ENCODE measurements at regions not wholly inside any gene's neighbourhood (a gene's known extent, or its start where the extent isn't known, plus 50 kb on each side); places are given as distances from the start of the nearest gene placed in this dataset.

- H3K4me1 Mint-ChIP-seq, result no peaks in the 10 kb centered on the region
- no peaks in the 10 kb centered on the region for H3K36me3 Mint-ChIP-seq
- no peak overlapping the region for H3K4me3 Mint-ChIP-seq
- no peak overlapping the region for H3K27ac Mint-ChIP-seq
- no peaks in the 10 kb centered on the region for H3K27me3 Mint-ChIP-seq
- H3K9me3 Mint-ChIP-seq, result peaks cover 0 to 11% (median 4%) of the 10 kb centered on the region in 3 donors
These were observed 70.2 kb downstream of the CLDN1 start for GRCh38 chr3:190252080-190252479.

- Mint-ChIP-seq H3K4me3 (no peak overlapping the region), H3K27me3 (no peaks in the 10 kb centered on the region), H3K36me3 (no peaks in the 10 kb centered on the region), H3K4me1 (no peaks in the 10 kb centered on the region), H3K27ac (no peak overlapping the region), H3K9me3 (peaks cover 6 to 25% (median 18%) of the 10 kb centered on the region in 3 donors)
These were observed 72.8 kb downstream of the CLDN1 start for GRCh38 chr3:190249414-190249813.

- Mint-ChIP-seq H3K4me1 (no peaks in the 10 kb centered on the region), H3K4me3 (no peak overlapping the region), H3K27ac (no peak overlapping the region), H3K27me3 (no peaks in the 10 kb centered on the region), H3K36me3 (no peaks in the 10 kb centered on the region), H3K9me3 (peaks cover 11 to 37% (median 16%) of the 10 kb centered on the region in 3 donors)
These were observed 80.1 kb downstream of the CLDN1 start for GRCh38 chr3:190242147-190242546.

GRCh38 chr3:190239325-190239724 is 82.9 kb downstream of the CLDN1 start:
- Mint-ChIP-seq H3K27me3 (peaks cover 2% of the 10 kb centered on the region), H3K9me3 (peaks cover 1 to 19% (median 9%) of the 10 kb centered on the region in 3 donors), H3K36me3 (no peaks in the 10 kb centered on the region), H3K4me3 (no peak overlapping the region), H3K27ac (no peak overlapping the region), H3K4me1 (no peaks in the 10 kb centered on the region)

GRCh38 chr3:190238871-190239270 is 83.4 kb downstream of the CLDN1 start:
- H3K4me3 Mint-ChIP-seq, result no peak overlapping the region
- no peaks in the 10 kb centered on the region for H3K36me3 Mint-ChIP-seq
- H3K27me3 Mint-ChIP-seq, result peaks cover 2% of the 10 kb centered on the region
- H3K27ac Mint-ChIP-seq, result no peak overlapping the region
- peaks cover 1 to 19% (median 9%) of the 10 kb centered on the region in 3 donors for H3K9me3 Mint-ChIP-seq
- no peaks in the 10 kb centered on the region for H3K4me1 Mint-ChIP-seq

- Mint-ChIP-seq H3K27ac (no peak overlapping the region), H3K36me3 (no peaks in the 10 kb centered on the region), H3K9me3 (peaks cover 0 to under 1% (median 0%) of the 10 kb centered on the region in 3 donors), H3K27me3 (peaks cover 2% of the 10 kb centered on the region), H3K4me1 (peaks cover 0 to 1% (median 0%) of the 10 kb centered on the region in 3 donors), H3K4me3 (no peak overlapping the region)
These were observed 87.6 kb downstream of the CLDN1 start for GRCh38 chr3:190234621-190235020.

- Mint-ChIP-seq H3K4me1 (peaks cover 0 to 3% (median 0%) of the 10 kb centered on the region in 3 donors), H3K4me3 (no peak overlapping the region), H3K27me3 (peaks cover 3% of the 10 kb centered on the region), H3K9me3 (no peaks in the 10 kb centered on the region), H3K36me3 (no peaks in the 10 kb centered on the region), H3K27ac (no peak overlapping the region)
These were observed 92.4 kb downstream of the CLDN1 start for GRCh38 chr3:190229632-190230424.

- Mint-ChIP-seq H3K36me3 (no peaks in the 10 kb centered on the region), H3K27me3 (peaks cover 3% of the 10 kb centered on the region), H3K9me3 (no peaks in the 10 kb centered on the region), H3K4me3 (no peak overlapping the region), H3K27ac (no peak overlapping the region), H3K4me1 (peaks cover 0 to 3% (median 0%) of the 10 kb centered on the region in 3 donors)
These were observed 95.2 kb downstream of the CLDN1 start for GRCh38 chr3:190227064-190227463.

- Mint-ChIP-seq H3K4me3 (no peak overlapping the region), H3K27ac (no peak overlapping the region), H3K27me3 (peaks cover 7% of the 10 kb centered on the region), H3K9me3 (peaks cover 0 to 5% (median 0%) of the 10 kb centered on the region in 3 donors), H3K4me1 (peaks cover 0 to 3% (median 0%) of the 10 kb centered on the region in 3 donors), H3K36me3 (peaks cover 2% of the 10 kb centered on the region)
These were observed 97.2 kb downstream of the CLDN1 start for GRCh38 chr3:190224863-190225692.

- H3K27ac Mint-ChIP-seq, result no peak overlapping the region
- peaks cover 2% of the 10 kb centered on the region for H3K36me3 Mint-ChIP-seq
- H3K9me3 Mint-ChIP-seq, result peaks cover 0 to 5% (median 0%) of the 10 kb centered on the region in 3 donors
- H3K4me3 Mint-ChIP-seq, result no peak overlapping the region
- H3K4me1 Mint-ChIP-seq, result peaks cover 0 to 1% (median 0%) of the 10 kb centered on the region in 3 donors
- peaks cover 7% of the 10 kb centered on the region for H3K27me3 Mint-ChIP-seq
These were observed 97.8 kb downstream of the CLDN1 start for GRCh38 chr3:190224456-190224855.

GRCh38 chr3:190222916-190223315 is 99.3 kb downstream of the CLDN1 start:
- Mint-ChIP-seq H3K9me3 (peaks cover 0 to 5% (median 0%) of the 10 kb centered on the region in 3 donors), H3K27me3 (peaks cover 4% of the 10 kb centered on the region), H3K4me1 (no peaks in the 10 kb centered on the region), H3K36me3 (peaks cover 2% of the 10 kb centered on the region), H3K4me3 (no peak overlapping the region), H3K27ac (no peak overlapping the region)

GRCh38 chr3:190222360-190222759 is 99.9 kb downstream of the CLDN1 start:
- Mint-ChIP-seq H3K4me3 (no peak overlapping the region), H3K4me1 (no peaks in the 10 kb centered on the region), H3K36me3 (peaks cover 2% of the 10 kb centered on the region), H3K27me3 (peaks cover 4% of the 10 kb centered on the region), H3K27ac (no peak overlapping the region), H3K9me3 (peaks cover 0 to 5% (median 0%) of the 10 kb centered on the region in 3 donors)

GRCh38 chr3:190220362-190220761 is 99.7 kb upstream of the P3H2 start:
- H3K27ac Mint-ChIP-seq, result no peak overlapping the region
- peaks cover 2% of the 10 kb centered on the region for H3K36me3 Mint-ChIP-seq
- H3K4me1 Mint-ChIP-seq, result no peaks in the 10 kb centered on the region
- peaks cover 4% of the 10 kb centered on the region for H3K27me3 Mint-ChIP-seq
- H3K4me3 Mint-ChIP-seq, result no peak overlapping the region
- H3K9me3 Mint-ChIP-seq, result peaks cover 0 to 5% (median 0%) of the 10 kb centered on the region in 3 donors

- H3K27me3 Mint-ChIP-seq, result peaks cover 4% of the 10 kb centered on the region
- H3K27ac Mint-ChIP-seq, result no peak overlapping the region
- no peaks in the 10 kb centered on the region for H3K4me1 Mint-ChIP-seq
- peaks cover 2% of the 10 kb centered on the region for H3K36me3 Mint-ChIP-seq
- no peak overlapping the region for H3K4me3 Mint-ChIP-seq
- H3K9me3 Mint-ChIP-seq, result peaks cover 2 to 8% (median 7%) of the 10 kb centered on the region in 3 donors
These were observed 96.4 kb upstream of the P3H2 start for GRCh38 chr3:190217081-190217480.

GRCh38 chr3:190213727-190214126 is 93.0 kb upstream of the P3H2 start:
- Mint-ChIP-seq H3K9me3 (peaks cover 2 to 7% (median 5%) of the 10 kb centered on the region in 3 donors), H3K36me3 (no peaks in the 10 kb centered on the region), H3K4me3 (no peak overlapping the region), H3K27me3 (no peaks in the 10 kb centered on the region), H3K4me1 (no peaks in the 10 kb centered on the region), H3K27ac (no peak overlapping the region)

Data from IgD-negative memory B cell (primary cell).